ENCODE measurements at regions not wholly inside any gene's neighbourhood (a gene's known extent, or its start where the extent isn't known, plus 50 kb on each side); places are given as distances from the start of the nearest gene placed in this dataset.

- Histone ChIP-seq H3K27ac (ENCODE audit: low read depth in 1 of 2, low read length in 2 of 2) (no peak overlapping the region), H3K27me3 (ENCODE audit: control insufficient read depth in 4 of 4, insufficient read depth in 4 of 4, low read length in 3 of 4) (no peaks in the 10 kb centered on the region), H3K9ac (ENCODE audit: low read depth in 1 of 2, low read length in 2 of 2) (no peak overlapping the region), H3K9me3 (ENCODE audit: control insufficient read depth in 4 of 4, low read length in 3 of 4) (no peaks in the 10 kb centered on the region), H3K4me3 (ENCODE audit: low read depth in 1 of 3, low read length in 3 of 3) (no peak overlapping the region), H3K4me1 (ENCODE audit: control insufficient read depth in 4 of 4, insufficient read depth in 4 of 4, low read length in 3 of 4) (no peaks in the 10 kb centered on the region), H3K36me3 (ENCODE audit: control insufficient read depth in 4 of 4, insufficient read depth in 3 of 4, low read depth in 1 of 4, low read length in 3 of 4) (no peaks in the 10 kb centered on the region)
- TF ChIP-seq, protein P1, sequence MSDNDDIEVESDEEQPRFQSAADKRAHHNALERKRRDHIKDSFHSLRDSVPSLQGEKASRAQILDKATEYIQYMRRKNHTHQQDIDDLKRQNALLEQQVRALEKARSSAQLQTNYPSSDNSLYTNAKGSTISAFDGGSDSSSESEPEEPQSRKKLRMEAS (IDR thresholded peaks at IDR 0.05): no peak
- TF ChIP-seq GABPA (IDR thresholded peaks at IDR 0.05 in 1 of 2, conservative IDR thresholded peaks at IDR 0.05 in 1 of 2) (no peak), YY1 (IDR thresholded peaks at IDR 0.05) (no peak), FOXA2 (IDR thresholded peaks at IDR 0.05) (no peak), NR2F2 (IDR thresholded peaks at IDR 0.05) (no peak), TAF1 (conservative IDR thresholded peaks at IDR 0.05) (no peak), JUND (IDR thresholded peaks at IDR 0.05) (no peak), HNF4G (IDR thresholded peaks at IDR 0.05) (no peak), SP1 (IDR thresholded peaks at IDR 0.05) (no peak), FOXA1 (IDR thresholded peaks at IDR 0.05) (no peak), HNF4A (conservative IDR thresholded peaks at IDR 0.05) (no peak)
- TF ChIP-seq, protein P2, sequence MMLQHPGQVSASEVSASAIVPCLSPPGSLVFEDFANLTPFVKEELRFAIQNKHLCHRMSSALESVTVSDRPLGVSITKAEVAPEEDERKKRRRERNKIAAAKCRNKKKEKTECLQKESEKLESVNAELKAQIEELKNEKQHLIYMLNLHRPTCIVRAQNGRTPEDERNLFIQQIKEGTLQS (IDR thresholded peaks at IDR 0.05): no peak
- WGBS: 89% methylated on average over 5 of the region's 5 CpGs
- no peak for DNase-seq (ENCODE audit: low spot score)
Observed at GRCh38 chr11:70720281-70720680, 322.0 kb downstream of the CTTN start.

DNA sequence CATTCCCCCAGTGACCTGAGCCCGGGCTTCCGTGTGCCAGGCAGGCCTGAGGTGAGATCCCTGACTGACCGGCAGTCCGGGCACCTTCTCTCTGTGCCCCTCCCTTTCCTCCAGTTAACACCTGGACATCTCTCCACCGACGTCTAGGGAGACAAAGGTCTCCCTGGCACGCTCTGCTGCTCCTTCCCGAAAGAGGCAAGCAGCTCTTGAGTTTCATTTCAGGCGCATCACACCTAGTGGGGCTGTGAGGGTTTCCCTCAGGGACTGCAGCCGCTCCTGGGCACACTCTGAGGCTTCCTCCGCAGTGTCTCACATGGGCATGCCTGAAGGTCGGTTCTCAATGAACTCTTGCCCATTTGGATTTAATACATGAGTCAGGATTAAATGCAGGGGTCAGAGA, 322.7 kb downstream of the CTTN start:
- Histone ChIP-seq H3K36me3 (ENCODE audit: control insufficient read depth in 4 of 4, insufficient read depth in 3 of 4, low read depth in 1 of 4, low read length in 3 of 4) (no peaks in the 10 kb centered on the region), H3K4me3 (ENCODE audit: low read depth in 1 of 3, low read length in 3 of 3) (no peak overlapping the region), H3K9me3 (ENCODE audit: control insufficient read depth in 4 of 4, low read length in 3 of 4) (no peaks in the 10 kb centered on the region), H3K4me1 (ENCODE audit: control insufficient read depth in 4 of 4, insufficient read depth in 4 of 4, low read length in 3 of 4) (no peaks in the 10 kb centered on the region), H3K9ac (ENCODE audit: low read depth in 1 of 2, low read length in 2 of 2) (no peak overlapping the region), H3K27me3 (ENCODE audit: control insufficient read depth in 4 of 4, insufficient read depth in 4 of 4, low read length in 3 of 4) (no peaks in the 10 kb centered on the region), H3K27ac (ENCODE audit: low read depth in 1 of 2, low read length in 2 of 2) (no peak overlapping the region)
- WGBS: 91% methylated on average over 12 of the region's 12 CpGs
- no peak for DNase-seq (ENCODE audit: low spot score)
- no peak for TF ChIP-seq RXRA (IDR thresholded peaks at IDR 0.05)
- no peak for TF ChIP-seq FOXA2 (IDR thresholded peaks at IDR 0.05)
- no peak for TF ChIP-seq SP1 (IDR thresholded peaks at IDR 0.05)
- no peak for TF ChIP-seq YY1 (IDR thresholded peaks at IDR 0.05)
- TF ChIP-seq, protein P2 (IDR thresholded peaks at IDR 0.05): no peak
- no peak for TF ChIP-seq CTCF (IDR thresholded peaks at IDR 0.05; ENCODE audit: low read depth, low read length, missing input control)
- TF ChIP-seq, protein P3, sequence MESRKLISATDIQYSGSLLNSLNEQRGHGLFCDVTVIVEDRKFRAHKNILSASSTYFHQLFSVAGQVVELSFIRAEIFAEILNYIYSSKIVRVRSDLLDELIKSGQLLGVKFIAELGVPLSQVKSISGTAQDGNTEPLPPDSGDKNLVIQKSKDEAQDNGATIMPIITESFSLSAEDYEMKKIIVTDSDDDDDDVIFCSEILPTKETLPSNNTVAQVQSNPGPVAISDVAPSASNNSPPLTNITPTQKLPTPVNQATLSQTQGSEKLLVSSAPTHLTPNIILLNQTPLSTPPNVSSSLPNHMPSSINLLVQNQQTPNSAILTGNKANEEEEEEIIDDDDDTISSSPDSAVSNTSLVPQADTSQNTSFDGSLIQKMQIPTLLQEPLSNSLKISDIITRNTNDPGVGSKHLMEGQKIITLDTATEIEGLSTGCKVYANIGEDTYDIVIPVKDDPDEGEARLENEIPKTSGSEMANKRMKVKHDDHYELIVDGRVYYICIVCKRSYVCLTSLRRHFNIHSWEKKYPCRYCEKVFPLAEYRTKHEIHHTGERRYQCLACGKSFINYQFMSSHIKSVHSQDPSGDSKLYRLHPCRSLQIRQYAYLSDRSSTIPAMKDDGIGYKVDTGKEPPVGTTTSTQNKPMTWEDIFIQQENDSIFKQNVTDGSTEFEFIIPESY (IDR thresholded peaks at IDR 0.05): no peak

GRCh38 chr11:70725278-70725677, 326.9 kb downstream of the CTTN start:
- Histone ChIP-seq H3K9ac (ENCODE audit: low read depth in 1 of 2, low read length in 2 of 2) (no peak overlapping the region), H3K27ac (ENCODE audit: low read depth in 1 of 2, low read length in 2 of 2) (no peak overlapping the region), H3K36me3 (ENCODE audit: control insufficient read depth in 4 of 4, insufficient read depth in 3 of 4, low read depth in 1 of 4, low read length in 3 of 4) (no peaks in the 10 kb centered on the region), H3K4me3 (ENCODE audit: low read depth in 1 of 3, low read length in 3 of 3) (no peak overlapping the region), H3K27me3 (ENCODE audit: control insufficient read depth in 4 of 4, insufficient read depth in 4 of 4, low read length in 3 of 4) (no peaks in the 10 kb centered on the region), H3K4me1 (ENCODE audit: control insufficient read depth in 4 of 4, insufficient read depth in 4 of 4, low read length in 3 of 4) (no peaks in the 10 kb centered on the region), H3K9me3 (ENCODE audit: control insufficient read depth in 4 of 4, low read length in 3 of 4) (no peaks in the 10 kb centered on the region)
- WGBS: 93% methylated on average over 10 of the region's 10 CpGs
- no peak for TF ChIP-seq TAF1 (conservative IDR thresholded peaks at IDR 0.05)
- TF ChIP-seq RXRA (IDR thresholded peaks at IDR 0.05): no peak
- TF ChIP-seq, protein P1 (IDR thresholded peaks at IDR 0.05): no peak
- TF ChIP-seq, protein P3 (IDR thresholded peaks at IDR 0.05): no peak
- TF ChIP-seq RAD21 (IDR thresholded peaks at IDR 0.05): no peak
- TF ChIP-seq HNF4A (conservative IDR thresholded peaks at IDR 0.05): no peak
- no peak for TF ChIP-seq GABPA (IDR thresholded peaks at IDR 0.05 in 1 of 2, conservative IDR thresholded peaks at IDR 0.05 in 1 of 2)
- TF ChIP-seq, protein P4, sequence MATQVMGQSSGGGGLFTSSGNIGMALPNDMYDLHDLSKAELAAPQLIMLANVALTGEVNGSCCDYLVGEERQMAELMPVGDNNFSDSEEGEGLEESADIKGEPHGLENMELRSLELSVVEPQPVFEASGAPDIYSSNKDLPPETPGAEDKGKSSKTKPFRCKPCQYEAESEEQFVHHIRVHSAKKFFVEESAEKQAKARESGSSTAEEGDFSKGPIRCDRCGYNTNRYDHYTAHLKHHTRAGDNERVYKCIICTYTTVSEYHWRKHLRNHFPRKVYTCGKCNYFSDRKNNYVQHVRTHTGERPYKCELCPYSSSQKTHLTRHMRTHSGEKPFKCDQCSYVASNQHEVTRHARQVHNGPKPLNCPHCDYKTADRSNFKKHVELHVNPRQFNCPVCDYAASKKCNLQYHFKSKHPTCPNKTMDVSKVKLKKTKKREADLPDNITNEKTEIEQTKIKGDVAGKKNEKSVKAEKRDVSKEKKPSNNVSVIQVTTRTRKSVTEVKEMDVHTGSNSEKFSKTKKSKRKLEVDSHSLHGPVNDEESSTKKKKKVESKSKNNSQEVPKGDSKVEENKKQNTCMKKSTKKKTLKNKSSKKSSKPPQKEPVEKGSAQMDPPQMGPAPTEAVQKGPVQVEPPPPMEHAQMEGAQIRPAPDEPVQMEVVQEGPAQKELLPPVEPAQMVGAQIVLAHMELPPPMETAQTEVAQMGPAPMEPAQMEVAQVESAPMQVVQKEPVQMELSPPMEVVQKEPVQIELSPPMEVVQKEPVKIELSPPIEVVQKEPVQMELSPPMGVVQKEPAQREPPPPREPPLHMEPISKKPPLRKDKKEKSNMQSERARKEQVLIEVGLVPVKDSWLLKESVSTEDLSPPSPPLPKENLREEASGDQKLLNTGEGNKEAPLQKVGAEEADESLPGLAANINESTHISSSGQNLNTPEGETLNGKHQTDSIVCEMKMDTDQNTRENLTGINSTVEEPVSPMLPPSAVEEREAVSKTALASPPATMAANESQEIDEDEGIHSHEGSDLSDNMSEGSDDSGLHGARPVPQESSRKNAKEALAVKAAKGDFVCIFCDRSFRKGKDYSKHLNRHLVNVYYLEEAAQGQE (IDR thresholded peaks at IDR 0.05): no peak
- no peak for TF ChIP-seq EGR1 (IDR thresholded peaks at IDR 0.05; ENCODE audit: low read depth in 2 of 2)
- TF ChIP-seq JUND (IDR thresholded peaks at IDR 0.05): no peak
- DNase-seq (ENCODE audit: low spot score): no peak

Data from liver (tissue), 8 donors.